Gastroesophageal sphincter (tissue), 4 donors: ENCODE measurements at regions not wholly inside any gene's neighbourhood (a gene's known extent, or its start where the extent isn't known, plus 50 kb on each side); places are given as distances from the start of the nearest gene placed in this dataset.

Experiments
- ATAC-seq: fragments of 150-250 bp; one replicate; pipeline ENCODE4 v1.9.1; 2016; ENCODE audit warnings: mild to moderate bottlenecking, moderate library complexity
- H3K27ac ChIP-seq, 4 donors: fragments of 200-600 bp; sonication (generic) in 3 of 4; 1 replicate in 3 of 4; 2 replicates in 1 of 4; pipeline ENCODE4 v1.5.1; 2016 to 2019
- H3K27me3 ChIP-seq: fragments of 200-600 bp; sonication (generic); one replicate; pipeline ENCODE4 v1.5.1; 2019
- H3K36me3 ChIP-seq, 2 donors: fragments of 200-600 bp; sonication (generic); one replicate each; pipeline ENCODE4 v1.5.1; 2019; ENCODE audit warnings: control low read depth in 1 of 2
- H3K4me1 ChIP-seq, 3 donors: fragments of 200-600 bp; sonication (generic); 1 replicate in 2 of 3; 2 replicates in 1 of 3; pipeline ENCODE4 v1.5.1; 2016 to 2019; ENCODE audit warnings: control low read depth in 2 of 3
- H3K4me3 ChIP-seq, 2 donors: fragments of 200-600 bp; sonication (generic); one replicate each; pipeline ENCODE4 v1.5.1; 2019; ENCODE audit warnings: mild to moderate bottlenecking in 1 of 2, moderate library complexity in 1 of 2
- H3K9me3 ChIP-seq, 3 donors: fragments of 200-600 bp; sonication (generic); one replicate each; pipeline ENCODE4 v1.5.1; 2017 to 2019; ENCODE audit warnings: control low read depth in 2 of 3
- CTCF ChIP-seq, 4 experiments: fragments of 200-600 bp in 2 of 4; fragments of 450-650 bp in 2 of 4; sonication (generic) in 1 of 4; IDR thresholded peaks; one replicate each; pipeline ENCODE4 v1.5.1; 2017 to 2019; ENCODE audit warnings: antibody characterized with exemption in 4 of 4, mild to moderate bottlenecking in 2 of 4, moderate library complexity in 2 of 4
- EP300 ChIP-seq: sonication (generic); formaldehyde crosslinking; IDR thresholded peaks from one replicate; pipeline ENCODE4 v1.6.1; 2017; ENCODE audit warnings: antibody characterized with exemption, mild to moderate bottlenecking
- POLR2A ChIP-seq, 2 donors: fragments of 450-650 bp; IDR thresholded peaks; one replicate each; pipeline ENCODE4 v1.6.1; 2017; ENCODE audit warnings: antibody characterized with exemption in 2 of 2, mild to moderate bottlenecking in 2 of 2, moderate library complexity in 1 of 2
- POLR2AphosphoS5 ChIP-seq: sonication (generic); formaldehyde crosslinking; IDR thresholded peaks from one replicate; pipeline ENCODE4 v1.6.1; 2017; ENCODE audit warnings: antibody characterized with exemption
- WGBS, 2 donors: methylation state at CpG; one replicate each; pipeline ENCODE4 v1.1.5; 2018; ENCODE audit warnings: low coverage in 1 of 2; 5-methylcytosine and 5-hydroxymethylcytosine counted together

GRCh38 chr12:94750864-94751263, 100.5 kb upstream of the TMCC3 start:
- WGBS, 2 donors, result 94 to 98% methylated on average over 4 to 6 of the region's 6 CpGs
- H3K27me3 ChIP-seq, result no peaks in the 10 kb centered on the region
- no peak overlapping the region for H3K27ac ChIP-seq
- H3K9me3 ChIP-seq, result no peaks in the 10 kb centered on the region
- no peaks in the 10 kb centered on the region for H3K4me1 ChIP-seq
- TF ChIP-seq CTCF (IDR thresholded peaks at IDR 0.05), result no peak
- TF ChIP-seq POLR2AphosphoS5, result no peak
- no peak for TF ChIP-seq POLR2A (IDR thresholded peaks at IDR 0.05)
- no peak for TF ChIP-seq EP300
- H3K4me3 ChIP-seq, result no peak overlapping the region
- ATAC-seq, result no peak
- no peaks in the 10 kb centered on the region for H3K36me3 ChIP-seq

GRCh38 chr12:94749890-94750289, 99.5 kb upstream of the TMCC3 start:
- no peaks in the 10 kb centered on the region for H3K4me1 ChIP-seq
- no peaks in the 10 kb centered on the region for H3K27me3 ChIP-seq
- H3K36me3 ChIP-seq, result no peaks in the 10 kb centered on the region
- no peak for TF ChIP-seq CTCF (IDR thresholded peaks at IDR 0.05)
- TF ChIP-seq POLR2A (IDR thresholded peaks at IDR 0.05), result no peak
- no peak for TF ChIP-seq EP300
- TF ChIP-seq POLR2AphosphoS5, result no peak
- no peak for ATAC-seq
- no peak overlapping the region for H3K27ac ChIP-seq
- no peak overlapping the region for H3K4me3 ChIP-seq
- WGBS, 2 donors, result 75 to 78% methylated on average over 4 to 6 of the region's 6 CpGs
- H3K9me3 ChIP-seq, result no peaks in the 10 kb centered on the region

GRCh38 chr12:94749455-94749854, 99.1 kb upstream of the TMCC3 start:
- H3K4me1 ChIP-seq, result no peaks in the 10 kb centered on the region
- H3K36me3 ChIP-seq, result no peaks in the 10 kb centered on the region
- H3K27ac ChIP-seq, result no peak overlapping the region
- no peak for TF ChIP-seq CTCF (IDR thresholded peaks at IDR 0.05)
- TF ChIP-seq POLR2AphosphoS5, result no peak
- no peak for TF ChIP-seq EP300
- no peak for TF ChIP-seq POLR2A (IDR thresholded peaks at IDR 0.05)
- no peak overlapping the region for H3K4me3 ChIP-seq
- no peaks in the 10 kb centered on the region for H3K9me3 ChIP-seq
- WGBS, 2 donors, result 84 to 93% methylated on average over 7 of the region's 7 CpGs
- no peaks in the 10 kb centered on the region for H3K27me3 ChIP-seq
- no peak for ATAC-seq

- Histone ChIP-seq H3K9me3 (no peaks in the 10 kb centered on the region), H3K36me3 (no peaks in the 10 kb centered on the region), H3K4me1 (no peaks in the 10 kb centered on the region), H3K27me3 (no peaks in the 10 kb centered on the region), H3K27ac (no peak overlapping the region), H3K4me3 (no peak overlapping the region)
- ATAC-seq, result no peak
- 84 to 85% methylated on average over 7 to 10 of the region's 10 CpGs for WGBS, 2 donors
- no peak for TF ChIP-seq EP300
- no peak for TF ChIP-seq POLR2AphosphoS5
- no peak for TF ChIP-seq CTCF (IDR thresholded peaks at IDR 0.05)
- no peak for TF ChIP-seq POLR2A (IDR thresholded peaks at IDR 0.05)
Observed at GRCh38 chr12:94748726-94749421, 98.5 kb upstream of the TMCC3 start.

GRCh38 chr12:94745562-94745961, 95.2 kb upstream of the TMCC3 start:
- no peaks in the 10 kb centered on the region for H3K27me3 ChIP-seq
- no peaks in the 10 kb centered on the region for H3K36me3 ChIP-seq
- H3K27ac ChIP-seq, result no peak overlapping the region
- no peak for ATAC-seq
- H3K4me3 ChIP-seq, result no peak overlapping the region
- H3K4me1 ChIP-seq, result no peaks in the 10 kb centered on the region
- TF ChIP-seq CTCF (IDR thresholded peaks at IDR 0.05) (no peak), POLR2AphosphoS5 (peak; percentile 43)
- H3K9me3 ChIP-seq, result no peaks in the 10 kb centered on the region
- 62 to 69% methylated on average over 2 to 4 of the region's 4 CpGs for WGBS, 2 donors
